DMS114 treated with DMSO at 0.1 percent for 48 hours (cell line): ENCODE measurements at regions not wholly inside any gene's neighbourhood (a gene's known extent, or its start where the extent isn't known, plus 50 kb on each side); places are given as distances from the start of the nearest gene placed in this dataset.

Source experiments
- DNase-seq: peaks from one replicate; lab custom pipeline; 2025; ENCODE audit not compliant: unreplicated experiment; lab: John Stamatoyannopoulos, UW

GRCh38 chr2:215522237-215522636, 86.4 kb upstream of the FN1 start:
- DNase-seq: no peak

DNA sequence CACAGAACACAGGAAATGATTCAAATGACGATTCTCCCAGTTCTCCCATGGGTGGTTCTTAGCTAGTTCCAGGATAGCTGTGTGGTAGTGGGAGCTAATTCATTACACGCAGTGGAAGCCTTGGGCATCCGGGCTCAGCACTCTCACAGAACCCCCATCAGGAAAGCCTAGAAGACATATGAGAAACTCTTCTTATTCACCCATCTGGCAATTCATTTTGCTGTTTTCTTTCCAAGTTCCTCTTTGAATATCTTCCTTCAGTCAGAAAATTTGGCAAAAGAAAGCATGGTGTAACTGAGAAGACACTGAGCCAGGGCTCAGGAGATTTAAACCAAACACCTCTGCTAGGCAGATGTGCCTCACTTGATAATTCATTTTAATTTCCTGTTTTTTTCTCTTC, 85.2 kb upstream of the FN1 start:
- no peak for DNase-seq

GRCh38 chr2:215517391-215517790, 81.5 kb upstream of the FN1 start:
- DNase-seq: no peak

DNA sequence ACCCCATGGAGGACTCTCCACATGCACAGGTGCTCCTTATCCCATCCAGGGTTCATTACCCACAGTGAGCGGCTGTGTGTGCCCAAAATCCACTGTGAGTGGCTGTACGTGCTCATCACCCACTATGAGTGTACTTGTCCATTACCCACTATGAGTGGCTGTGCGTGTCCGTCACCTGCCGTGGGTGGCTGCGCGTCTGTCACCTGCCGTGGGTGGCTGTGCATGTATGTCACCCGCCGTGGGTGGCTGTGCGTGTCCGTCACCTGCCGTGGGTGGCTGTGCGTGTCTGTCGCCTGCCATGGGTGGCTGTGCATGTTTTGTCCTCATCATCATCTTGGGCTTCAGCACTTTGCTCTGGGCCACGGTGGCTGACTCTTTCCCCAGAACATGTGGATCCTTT, 78.6 kb upstream of the FN1 start:
- no peak for DNase-seq

DNA sequence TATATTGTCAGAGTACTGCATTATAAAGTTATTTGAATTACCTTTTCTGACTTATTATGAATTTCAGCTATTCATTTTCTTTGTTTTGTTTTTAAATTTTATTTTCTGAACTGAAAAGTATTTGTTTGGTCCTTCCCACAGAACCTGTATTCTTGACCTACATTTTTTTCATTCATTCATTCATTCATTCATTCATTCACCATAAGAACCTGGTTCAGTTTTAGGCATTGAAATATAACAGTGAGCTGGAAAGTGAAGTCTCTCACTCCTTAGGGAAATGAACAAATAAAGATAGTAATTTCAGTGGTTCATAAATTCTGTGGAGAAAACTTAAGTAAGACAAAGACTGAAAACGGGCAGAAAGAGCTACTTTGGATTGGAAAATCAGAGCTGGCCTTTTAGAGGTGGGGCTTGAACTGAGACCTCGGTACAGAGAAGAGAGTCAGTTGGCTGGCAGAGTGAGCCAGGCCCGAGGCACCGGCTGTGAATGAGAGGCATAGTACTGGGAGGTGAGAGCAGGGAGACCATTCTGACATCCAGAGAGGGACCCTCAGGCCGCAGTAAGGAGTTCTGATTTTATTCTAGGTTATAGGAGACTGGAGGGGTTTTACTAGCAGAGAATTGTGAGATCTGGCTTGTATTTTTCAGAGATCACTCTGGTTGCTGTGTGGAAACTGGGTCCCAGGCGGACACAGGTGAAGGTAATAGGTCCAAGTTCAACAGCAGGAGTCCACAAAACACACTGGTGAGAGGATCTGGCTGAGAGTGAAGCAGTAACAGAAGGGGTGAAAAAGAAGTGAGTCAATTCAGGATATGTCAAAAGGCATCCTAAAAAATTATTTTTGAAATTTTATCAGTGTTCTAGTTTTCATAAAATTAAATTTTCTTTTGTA, 75.8 kb upstream of the FN1 start:
- DNase-seq: no peak

GRCh38 chr2:215507836-215508235, 72.0 kb upstream of the FN1 start:
- no peak for DNase-seq

- no peak for DNase-seq
These were observed 71.3 kb upstream of the FN1 start for GRCh38 chr2:215507136-215507535.

DNA sequence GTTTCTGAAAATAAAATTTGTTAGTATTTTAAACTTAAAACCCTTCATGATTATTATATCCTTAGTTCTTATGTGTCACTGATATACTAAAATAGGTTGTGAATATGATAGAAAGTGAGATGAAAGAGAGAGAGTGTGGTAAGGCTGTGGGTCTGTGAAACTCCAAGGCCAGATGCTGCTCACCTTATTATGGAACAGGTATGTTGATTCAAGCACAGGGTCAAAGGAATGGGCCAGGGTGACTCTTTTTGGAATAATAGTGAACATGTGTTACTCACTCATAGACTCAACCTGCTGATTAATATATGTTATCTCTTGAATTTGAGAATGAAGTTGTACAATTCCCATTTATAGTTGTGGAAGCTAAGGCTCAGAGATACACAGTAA, 70.7 kb upstream of the FN1 start:
- no peak for DNase-seq

GRCh38 chr2:215505044-215505786, 69.3 kb upstream of the FN1 start:
- no peak for DNase-seq

DNA sequence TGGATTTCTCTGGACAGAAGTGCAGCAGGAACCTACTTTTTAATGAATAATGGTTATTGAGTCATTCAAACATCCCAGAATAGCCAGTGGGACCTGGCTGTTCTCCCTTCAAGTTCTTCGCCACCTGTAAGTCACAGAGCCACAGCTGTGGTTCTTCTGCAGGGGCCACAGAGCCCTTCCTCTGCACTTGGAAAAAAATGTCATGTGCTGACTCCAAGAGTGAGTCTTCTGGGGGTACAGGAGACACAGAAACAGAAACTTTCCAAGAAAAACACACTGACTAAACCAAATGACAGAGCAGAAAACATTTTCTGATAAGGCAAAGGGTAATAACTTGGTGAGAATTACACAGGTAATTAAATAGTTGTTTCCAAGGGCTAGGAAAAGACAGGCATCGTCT, 68.7 kb upstream of the FN1 start:
- DNase-seq: no peak

DNA sequence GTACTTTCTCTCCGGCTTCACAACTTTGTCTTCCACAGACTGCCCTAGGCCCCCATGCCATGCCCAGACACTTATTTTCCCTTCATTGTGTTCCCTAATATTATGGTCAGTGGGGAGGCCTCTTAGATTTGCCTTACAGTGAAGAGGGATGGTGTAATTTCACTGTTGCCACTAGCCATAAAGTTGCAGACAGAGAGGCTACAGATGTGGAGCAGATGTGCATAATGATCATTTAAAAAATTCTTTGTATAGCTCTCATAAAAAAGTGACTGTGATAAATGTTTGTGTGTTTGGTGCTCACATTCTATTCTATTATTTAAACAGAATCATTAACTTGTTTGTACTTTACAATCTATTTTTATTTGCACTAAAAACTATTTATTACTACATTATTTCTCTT, 67.5 kb upstream of the FN1 start:
- DNase-seq: no peak

- DNase-seq: no peak
These were observed 64.6 kb upstream of the FN1 start for GRCh38 chr2:215500466-215500865.

- no peak for DNase-seq
These were observed 63.5 kb upstream of the FN1 start for GRCh38 chr2:215499331-215499730.

GRCh38 chr2:215498431-215498830, 62.6 kb upstream of the FN1 start:
- no peak for DNase-seq

DNA sequence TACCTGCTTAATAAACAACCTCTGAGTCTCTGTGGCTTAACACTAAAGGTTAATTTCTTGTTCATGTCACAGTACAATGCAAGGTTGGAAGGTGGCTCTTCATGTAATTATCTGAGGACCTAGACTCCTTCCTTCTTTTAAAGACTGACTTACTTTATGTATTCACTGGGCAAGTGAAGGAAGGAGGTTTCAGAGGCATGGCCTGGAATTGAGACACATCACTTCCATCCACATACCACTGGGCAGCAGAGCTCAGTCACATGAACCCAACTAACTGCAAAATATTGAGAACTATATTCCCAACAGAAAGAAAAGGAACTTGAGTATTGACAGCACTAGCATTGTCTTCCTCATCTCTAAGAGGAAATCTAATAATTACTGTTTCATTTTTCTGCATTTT, 57.5 kb upstream of the FN1 start:
- no peak for DNase-seq

DNA sequence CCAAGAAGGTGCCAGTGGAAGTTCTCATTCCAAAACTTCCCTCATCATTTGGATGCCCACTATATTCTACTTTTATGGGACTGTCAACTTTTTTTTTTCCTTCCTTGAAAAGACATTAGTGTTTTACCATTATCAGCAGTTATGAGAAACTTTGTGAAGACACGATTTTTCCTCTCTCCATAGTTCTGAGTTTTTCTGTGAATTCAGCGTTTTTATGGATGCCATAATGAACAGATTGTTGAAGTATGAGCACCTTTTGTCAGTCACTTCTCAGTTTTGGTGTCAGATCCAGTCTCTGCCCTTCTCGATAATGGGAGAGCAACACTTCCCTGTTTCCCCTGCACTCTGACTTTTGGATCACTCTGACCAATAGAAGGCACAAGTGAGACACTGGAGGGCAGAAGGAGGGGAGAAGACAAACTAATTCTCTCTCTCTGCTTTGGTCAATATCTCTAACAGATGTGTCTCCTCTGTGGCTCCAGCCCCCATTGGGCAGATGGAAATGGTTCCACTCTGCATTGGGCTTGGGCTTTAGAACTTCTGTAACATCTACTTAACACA, 53.5 kb upstream of the FN1 start:
- DNase-seq: no peak

DNA sequence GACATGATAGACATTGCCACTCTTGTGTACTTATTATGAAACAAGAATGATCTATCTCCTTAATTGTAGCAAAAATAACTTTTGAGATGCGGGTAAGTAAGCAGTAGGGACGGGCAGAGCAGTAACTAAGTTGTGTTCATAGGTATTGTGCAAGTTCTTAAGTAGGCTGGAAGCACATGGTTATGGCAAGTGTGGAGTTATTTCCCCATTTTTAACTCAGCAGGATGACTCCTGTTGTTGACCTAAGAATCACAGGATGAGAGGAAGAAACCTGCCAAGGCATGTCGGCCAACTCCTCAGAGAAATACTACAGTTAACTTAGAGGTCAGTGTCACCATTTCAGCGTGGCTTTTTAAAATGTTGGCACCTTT, 51.1 kb upstream of the FN1 start:
- no peak for DNase-seq

DNA sequence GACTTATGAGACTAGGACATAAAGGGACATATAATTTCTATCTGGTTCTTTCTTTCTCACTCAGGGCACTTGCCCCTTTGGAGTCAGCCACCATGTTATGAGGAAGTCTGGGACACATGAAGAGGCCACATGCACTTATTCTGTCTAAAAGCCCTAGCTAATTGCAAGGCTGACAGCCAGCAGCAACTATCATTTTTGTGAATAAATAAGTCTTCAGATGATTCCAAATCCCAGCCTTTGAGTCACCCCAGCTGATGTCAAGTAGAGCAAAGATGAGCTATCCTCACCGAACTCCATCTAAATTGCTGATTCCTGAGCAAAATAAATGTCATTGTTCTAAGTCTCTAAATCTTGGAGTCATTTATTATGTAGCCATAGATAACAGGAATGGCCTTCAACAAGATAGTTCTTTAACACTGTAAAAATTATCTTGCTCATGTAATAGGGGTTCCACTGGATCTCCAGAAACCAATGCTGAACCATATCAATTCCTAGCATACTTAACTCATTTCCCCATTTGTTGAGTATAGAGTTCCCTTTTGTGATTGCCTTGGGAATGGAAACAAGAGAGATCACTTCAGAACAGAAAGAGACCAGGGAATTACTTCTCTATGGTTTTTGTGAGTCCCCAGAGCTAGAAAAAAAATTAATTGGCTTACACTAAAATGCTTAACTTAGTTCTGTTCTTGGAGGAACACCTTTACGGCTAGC, 50.6 kb upstream of the FN1 start:
- no peak for DNase-seq
